Endothelial cell of umbilical vein (primary cell): ENCODE measurements at regions not wholly inside any gene's neighbourhood (a gene's known extent, or its start where the extent isn't known, plus 50 kb on each side); places are given as distances from the start of the nearest gene placed in this dataset.

Experiments used
- BruUV-seq: library from RNA; stranded (reverse); fragments of 400-500 nt; replicated peaks from 2 replicates; lab custom pipeline; 2021; lab: Mats Ljungman, UMichigan
- CTCF ChIA-PET: fragments of 300-600, 350-600 bp; sonication (Branson Sonifier 250); formaldehyde crosslinking; loops from one replicate; lab custom pipeline; 2021; ENCODE audit warnings: antibody characterized with exemption, inconsistent platforms; lab: Charles Lee
- POLR2A ChIA-PET: fragments of 300-600, 350-600 bp; sonication (Branson Sonifier 250); formaldehyde crosslinking; loops from one replicate; lab custom pipeline; 2021; ENCODE audit warnings: antibody characterized with exemption, inconsistent platforms; lab: Charles Lee
- DNase-seq: peaks from one replicate; pipeline ENCODE4 v3.0.0-alpha.2; 2011; ENCODE audit warnings: low read depth, low spot score
- FAIRE-seq: peaks from 2 replicates; lab custom pipeline; 2011; peaks lifted over from hg19 to GRCh38; lab: Jason Lieb, UNC
- H2AFZ ChIP-seq: 2 replicates; pipeline ENCODE4 v1.6.0; 2012; ENCODE audit warnings: low read depth, low read length, control low read depth, inconsistent platforms
- H3K27ac ChIP-seq: 2 replicates; pipeline ENCODE4 v1.5.1; 2011; ENCODE audit warnings: low read depth, mild to moderate bottlenecking, control low read depth, low read length, moderate library complexity; ENCODE audit not compliant: insufficient read depth
- H3K27me3 ChIP-seq, 2 experiments: 2 replicates each; pipeline versions ENCODE4 v1.6.0 to v1.6.1; 2011; ENCODE audit warnings: low read length in 2 of 2, mixed read lengths in 1 of 2; ENCODE audit not compliant: control insufficient read depth in 2 of 2, insufficient read depth in 2 of 2
- H3K36me3 ChIP-seq, 2 experiments: 2 replicates in 1 of 2; 3 replicates in 1 of 2; pipeline ENCODE4 v1.5.1; 2011; ENCODE audit warnings: low read length in 2 of 2, mild to moderate bottlenecking in 1 of 2, moderate library complexity in 1 of 2; ENCODE audit not compliant: control insufficient read depth in 2 of 2, insufficient read depth in 2 of 2; ENCODE audit errors: extremely low read depth in 1 of 2
- H3K4me1 ChIP-seq: 3 replicates; pipeline ENCODE4 v1.5.1; 2011; ENCODE audit warnings: mild to moderate bottlenecking, low read length; ENCODE audit not compliant: control insufficient read depth, insufficient read depth; ENCODE audit errors: extremely low read depth
- H3K4me2 ChIP-seq: 2 replicates; pipeline ENCODE4 v1.6.1; 2011; ENCODE audit warnings: low read length, control low read depth, mixed read lengths; ENCODE audit not compliant: insufficient read depth
- H3K4me3 ChIP-seq, 3 experiments: fragments of 200-600 bp in 1 of 3; sonication (generic), shearing (Covaris generic) in 1 of 3; replicated peaks in 1 of 3; 2 replicates each; pipeline ENCODE4 v1.5.1; 2011 to 2016; ENCODE audit warnings: control low read depth in 3 of 3, low read length in 3 of 3, mild to moderate bottlenecking in 2 of 3, inconsistent platforms in 1 of 3, low read depth in 1 of 3, moderate library complexity in 1 of 3; ENCODE audit not compliant: insufficient read depth in 1 of 3
- H3K79me2 ChIP-seq: 2 replicates; pipeline ENCODE4 v1.6.0; 2012; ENCODE audit warnings: low read length, inconsistent platforms; ENCODE audit not compliant: control insufficient read depth, insufficient read depth
- H3K9ac ChIP-seq: replicated peaks from 2 replicates; pipeline ENCODE3; 2011; ENCODE audit warnings: low read length, control low read depth; ENCODE audit not compliant: insufficient read depth; ENCODE audit errors: extremely low read depth
- H3K9me1 ChIP-seq: replicated peaks from 3 replicates; pipeline ENCODE4 v1.6.0; 2011; ENCODE audit warnings: mild to moderate bottlenecking, low read length; ENCODE audit not compliant: control insufficient read depth, insufficient read depth; ENCODE audit errors: extremely low read depth
- H3K9me3 ChIP-seq: replicated peaks from 2 replicates; pipeline ENCODE4 v1.5.1; 2012; ENCODE audit warnings: low read length, inconsistent platforms; ENCODE audit not compliant: control insufficient read depth, insufficient read depth
- H4K20me1 ChIP-seq: replicated peaks from 2 replicates; pipeline ENCODE3; 2011; ENCODE audit warnings: mild to moderate bottlenecking, low read length; ENCODE audit not compliant: control insufficient read depth, insufficient read depth; ENCODE audit errors: extremely low read depth
- CTCF ChIP-seq, 2 donors: IDR thresholded peaks; 1 replicate in 1 of 2; 2 replicates in 1 of 2; pipeline ENCODE4 v1.5.1; 2011; ENCODE audit warnings: low read length in 2 of 2, mild to moderate bottlenecking in 2 of 2, moderate library complexity in 2 of 2, control low read depth in 1 of 2, inconsistent platforms in 1 of 2, low read depth in 1 of 2; ENCODE audit not compliant: insufficient read depth in 1 of 2; ENCODE audit errors: extremely low read depth in 1 of 2
- FOS ChIP-seq: IDR thresholded peaks from 2 replicates; pipeline ENCODE4 v1.6.1; 2011; ENCODE audit warnings: mild to moderate bottlenecking, low read length, moderate library complexity, borderline replicate concordance; ENCODE audit not compliant: insufficient read depth
- GATA2 ChIP-seq: IDR thresholded peaks from 2 replicates; pipeline ENCODE4 v1.7.0; 2011; ENCODE audit warnings: low read depth, mild to moderate bottlenecking, moderate library complexity, mixed read lengths, low read length; ENCODE audit not compliant: insufficient read length, insufficient read depth
- MYC ChIP-seq: IDR thresholded peaks from one replicate; pipeline ENCODE4 v1.6.1; 2011; ENCODE audit warnings: mild to moderate bottlenecking, low read depth, low read length
- POLR2A ChIP-seq: IDR thresholded peaks from 2 replicates; pipeline ENCODE4 v1.6.1; 2012; ENCODE audit warnings: low read depth, mild to moderate bottlenecking, control low read depth, low read length
- dilution Hi-C: fragments of 300-500 bp; cut with MboI; formaldehyde crosslinking; loops from one replicate; pipeline ENCODE4 v1.15.0; 2019; ENCODE audit warnings: low sequenced_read_pairs; ENCODE audit not compliant: extremely low pct_ligation_motif_present
- intact Hi-C: fragments of 100-400 bp; cut with micrococcal nuclease; formaldehyde crosslinking; loops from one replicate; pipeline ENCODE4 v1.10.0; 2022

- Histone ChIP-seq H4K20me1 (no peaks in the 10 kb centered on the region), H3K27ac (no peak overlapping the region), H3K4me2 (no peak overlapping the region), H3K4me1 (no peaks in the 10 kb centered on the region), H2AFZ (no peak overlapping the region), H3K4me3 (no peak overlapping the region), H3K79me2 (no peaks in the 10 kb centered on the region), H3K36me3 (no peaks in the 10 kb centered on the region), H3K27me3 (no peaks in the 10 kb centered on the region), H3K9me1 (no peaks in the 10 kb centered on the region), H3K9me3 (no peaks in the 10 kb centered on the region), H3K9ac (no peak overlapping the region)
- ChIA-PET CTCF (no interaction called here), POLR2A (no interaction called here)
- no peak for TF ChIP-seq POLR2A
- TF ChIP-seq FOS = peak; percentile 21
- DNase-seq = peak; percentile 45
- peak; percentile 66 for FAIRE-seq
- BruUV-seq = no TSS peak
- intact Hi-C loops = no loop called here
- dilution Hi-C loops = no loop called here
These were observed 410.6 kb downstream of the TBC1D4 start for GRCh38 chr13:75071395-75071794.

- DNase-seq (no peak), FAIRE-seq (no peak)
- no peak overlapping the region for H3K4me3 ChIP-seq
- H2AFZ ChIP-seq = no peak overlapping the region
- no peaks in the 10 kb centered on the region for H3K4me1 ChIP-seq
- BruUV-seq = no TSS peak
- H3K36me3 ChIP-seq = no peaks in the 10 kb centered on the region
- no peaks in the 10 kb centered on the region for H3K9me3 ChIP-seq
- ChIA-PET POLR2A (no interaction called here), CTCF (no interaction called here)
- no peaks in the 10 kb centered on the region for H3K27me3 ChIP-seq
- H3K27ac ChIP-seq = no peak overlapping the region
- no peak overlapping the region for H3K9ac ChIP-seq
- intact Hi-C loops (no loop called here), dilution Hi-C loops (no loop called here)
- H3K4me2 ChIP-seq = no peak overlapping the region
- TF ChIP-seq FOS (no peak), MYC (no peak), CTCF (IDR thresholded peaks at IDR 0.05; ENCODE audit: extremely low read depth in 1 of 2, insufficient read depth in 1 of 2, low read depth in 1 of 2, low read length in 2 of 2) (no peak), GATA2 (no peak)
- H3K79me2 ChIP-seq = no peaks in the 10 kb centered on the region
- H4K20me1 ChIP-seq = no peaks in the 10 kb centered on the region
- H3K9me1 ChIP-seq = no peaks in the 10 kb centered on the region
These were observed 420.1 kb downstream of the TBC1D4 start for GRCh38 chr13:75061909-75062308.
